HEK293 (cell line): ENCODE measurements at regions not wholly inside any gene's neighbourhood (a gene's known extent, or its start where the extent isn't known, plus 50 kb on each side); places are given as distances from the start of the nearest gene placed in this dataset.

Experiments
- CTCF ChIA-PET: fragments of 350-600 bp; formaldehyde crosslinking; extraction: SDS; loops from one replicate; lab custom pipeline; 2021; ENCODE audit warnings: antibody characterized with exemption; lab: Yijun Ruan, JAX
- POLR2A ChIA-PET: fragments of 300-600 bp; formaldehyde crosslinking; extraction: SDS; loops from one replicate; lab custom pipeline; 2020; ENCODE audit warnings: antibody characterized with exemption, inconsistent platforms; lab: Yijun Ruan, JAX
- H3K27ac ChIP-seq: fragments of 200-500 bp; sonication (Bioruptor generic); 2 replicates; pipeline ENCODE4 v1.5.1; 2014; ENCODE audit warnings: low read depth, low read length, control low read depth, inconsistent platforms; ENCODE audit errors: extremely low read depth
- H3K36me3 ChIP-seq, 2 experiments: fragments of 200-500 bp in 1 of 2; sonication (Bioruptor generic) in 1 of 2; 1 replicate in 1 of 2; 2 replicates in 1 of 2; pipeline ENCODE4 v1.5.1; 2014 to 2017; ENCODE audit warnings: inconsistent platforms in 2 of 2, low read length in 2 of 2; ENCODE audit not compliant: control insufficient read depth in 2 of 2, insufficient read depth in 1 of 2
- H3K4me1 ChIP-seq: fragments of 200-500 bp; sonication (Bioruptor generic); 2 replicates; pipeline ENCODE4 v1.5.1; 2014; ENCODE audit warnings: mild to moderate bottlenecking, low read length, inconsistent platforms; ENCODE audit not compliant: control insufficient read depth, insufficient read depth
- H3K4me3 ChIP-seq: 2 replicates; pipeline ENCODE4 v1.5.1; 2011; ENCODE audit warnings: low read depth, mild to moderate bottlenecking, control low read depth, low read length, moderate library complexity
- H3K9me3 ChIP-seq: fragments of 200-500 bp; sonication (Bioruptor generic); 2 replicates; pipeline ENCODE4 v1.5.1; 2014; ENCODE audit warnings: low read depth, low read length, inconsistent platforms; ENCODE audit not compliant: control insufficient read depth, insufficient read depth
- AEBP2 ChIP-seq: fragments of 450-650 bp; formaldehyde crosslinking; IDR thresholded peaks from 2 replicates; pipeline ENCODE4 v1.5.1; 2016; ENCODE audit warnings: missing biosample characterization, missing genetic modification characterization, borderline replicate concordance
- GLI4 ChIP-seq: fragments of 450-650 bp; formaldehyde crosslinking; IDR thresholded peaks from 2 replicates; pipeline ENCODE4 v1.5.1; 2016; ENCODE audit warnings: missing biosample characterization, missing genetic modification characterization
- KLF1 ChIP-seq: fragments of 450-650 bp; formaldehyde crosslinking; IDR thresholded peaks from 2 replicates; pipeline ENCODE4 v1.5.1; 2016; ENCODE audit warnings: missing biosample characterization, missing genetic modification characterization
- PRDM6 ChIP-seq: fragments of 450-650 bp; formaldehyde crosslinking; IDR thresholded peaks from 2 replicates; pipeline ENCODE4 v1.5.1; 2017; ENCODE audit warnings: missing biosample characterization, missing genetic modification characterization
- SALL2 ChIP-seq: fragments of 450-650 bp; formaldehyde crosslinking; IDR thresholded peaks from 2 replicates; pipeline ENCODE4 v1.5.0; 2017; ENCODE audit warnings: missing biosample characterization, mild to moderate bottlenecking, missing genetic modification characterization, borderline replicate concordance
- TCF7L2 ChIP-seq: IDR thresholded peaks from 2 replicates; pipeline ENCODE4 v1.6.1; 2011; ENCODE audit warnings: low read depth, mild to moderate bottlenecking, inconsistent platforms, low read length, moderate library complexity, borderline replicate concordance
- TRIM28 ChIP-seq: IDR thresholded peaks from 2 replicates; pipeline ENCODE4 v1.6.1; 2011; ENCODE audit warnings: low read length, control low read depth, borderline replicate concordance
- ZBTB17 ChIP-seq: fragments of 450-650 bp; formaldehyde crosslinking; IDR thresholded peaks from 2 replicates; pipeline ENCODE4 v1.5.1; 2016; ENCODE audit warnings: missing biosample characterization, missing genetic modification characterization
- ZBTB6 ChIP-seq: fragments of 450-650 bp; formaldehyde crosslinking; IDR thresholded peaks from 2 replicates; pipeline ENCODE4 v1.5.1; 2017; ENCODE audit warnings: missing biosample characterization, missing genetic modification characterization
- ZEB2 ChIP-seq: fragments of 450-650 bp; formaldehyde crosslinking; IDR thresholded peaks from 2 replicates; pipeline ENCODE4 v1.5.1; 2016; ENCODE audit warnings: missing biosample characterization, missing genetic modification characterization
- ZNF10 ChIP-seq: fragments of 450-650 bp; formaldehyde crosslinking; IDR thresholded peaks from 2 replicates; pipeline ENCODE4 v1.5.1; 2017; ENCODE audit warnings: missing biosample characterization, missing genetic modification characterization
- ZNF132 ChIP-seq: fragments of 450-650 bp; formaldehyde crosslinking; IDR thresholded peaks from 2 replicates; pipeline ENCODE4 v1.5.1; 2017; ENCODE audit warnings: missing biosample characterization, missing genetic modification characterization, borderline replicate concordance
- ZNF221 ChIP-seq: fragments of 450-650 bp; formaldehyde crosslinking; IDR thresholded peaks from 2 replicates; pipeline ENCODE4 v1.5.1; 2017; ENCODE audit warnings: missing biosample characterization, missing genetic modification characterization, borderline replicate concordance
- ZNF26 ChIP-seq: fragments of 450-650 bp; formaldehyde crosslinking; IDR thresholded peaks from 2 replicates; pipeline ENCODE4 v1.5.1; 2016; ENCODE audit warnings: missing biosample characterization, missing genetic modification characterization
- ZNF354C ChIP-seq: fragments of 450-650 bp; formaldehyde crosslinking; IDR thresholded peaks from 2 replicates; pipeline ENCODE4 v1.5.1; 2016; ENCODE audit warnings: missing biosample characterization, missing genetic modification characterization, low read depth, borderline replicate concordance
- ZNF391 ChIP-seq: fragments of 450-650 bp; formaldehyde crosslinking; IDR thresholded peaks from 2 replicates; pipeline ENCODE4 v1.5.1; 2016; ENCODE audit warnings: low read depth, missing biosample characterization, missing genetic modification characterization, borderline replicate concordance
- ZNF529 ChIP-seq: fragments of 450-650 bp; formaldehyde crosslinking; IDR thresholded peaks from 2 replicates; pipeline ENCODE4 v1.5.1; 2017; ENCODE audit warnings: missing genetic modification characterization, missing biosample characterization; ENCODE audit not compliant: insufficient replicate concordance
- ZNF530 ChIP-seq: fragments of 450-650 bp; formaldehyde crosslinking; IDR thresholded peaks from 2 replicates; pipeline ENCODE4 v1.5.1; 2016; ENCODE audit warnings: low read depth, missing biosample characterization, missing genetic modification characterization
- ZNF544 ChIP-seq: fragments of 450-650 bp; formaldehyde crosslinking; IDR thresholded peaks from 2 replicates; pipeline ENCODE4 v1.5.0; 2017; ENCODE audit warnings: missing biosample characterization, missing genetic modification characterization
- ZNF571 ChIP-seq: fragments of 450-650 bp; formaldehyde crosslinking; IDR thresholded peaks from 2 replicates; pipeline ENCODE4 v1.5.0; 2017; ENCODE audit warnings: missing biosample characterization, missing genetic modification characterization
- ZNF621 ChIP-seq: fragments of 450-650 bp; formaldehyde crosslinking; IDR thresholded peaks from 2 replicates; pipeline ENCODE4 v1.5.1; 2017; ENCODE audit warnings: missing biosample characterization, missing genetic modification characterization
- ZNF623 ChIP-seq: fragments of 450-650 bp; formaldehyde crosslinking; IDR thresholded peaks from 2 replicates; pipeline ENCODE4 v1.5.1; 2016; ENCODE audit warnings: missing biosample characterization, missing genetic modification characterization
- ZNF660 ChIP-seq: fragments of 450-650 bp; IDR thresholded peaks from 2 replicates; pipeline ENCODE4 v1.5.1; 2018; ENCODE audit warnings: missing biosample characterization, mild to moderate bottlenecking, missing genetic modification characterization
- ZNF670 ChIP-seq: fragments of 450-650 bp; formaldehyde crosslinking; IDR thresholded peaks from 2 replicates; pipeline ENCODE4 v1.5.1; 2016; ENCODE audit warnings: missing biosample characterization, missing genetic modification characterization, low read depth
- ZSCAN30 ChIP-seq: fragments of 450-650 bp; IDR thresholded peaks from 2 replicates; pipeline ENCODE4 v1.5.1; 2018; ENCODE audit warnings: missing biosample characterization, mild to moderate bottlenecking, missing genetic modification characterization, moderate library complexity
- ZSCAN5A ChIP-seq: fragments of 450-650 bp; formaldehyde crosslinking; IDR thresholded peaks from 2 replicates; pipeline ENCODE4 v1.5.1; 2016; ENCODE audit warnings: missing biosample characterization, missing genetic modification characterization

GRCh38 chr10:44773565-44773964 lies 137.6 kb upstream of the TMEM72 start:
- H3K4me1 ChIP-seq = no peaks in the 10 kb centered on the region
- H3K4me3 ChIP-seq = no peak overlapping the region
- no peak overlapping the region for H3K27ac ChIP-seq
- CTCF ChIA-PET = no interaction called here
- POLR2A ChIA-PET = interaction anchor here (0.5 kb wide), 1 partner anchor 85 kb away, joined by 6 read pairs; no protein-coding TSS in a partner anchor
- H3K36me3 ChIP-seq = no peaks in the 10 kb centered on the region
- no peaks in the 10 kb centered on the region for H3K9me3 ChIP-seq
- TF ChIP-seq ZNF571 (tag by site-specific recombination) (no peak), ZNF660 (tag by site-specific recombination) (no peak), ZEB2 (tag by site-specific recombination) (no peak), AEBP2 (no peak), ZNF530 (no peak)
- TF ChIP-seq, all 188 proteins: peak for 0

GRCh38 chr10:44774676-44775401 lies 136.3 kb upstream of the TMEM72 start:
- ChIA-PET CTCF (interaction anchor here (0.5 kb wide), 1 partner anchor 443 kb away, joined by 3 read pairs; no protein-coding TSS in a partner anchor), POLR2A (no interaction called here)
- Histone ChIP-seq H3K9me3 (no peaks in the 10 kb centered on the region), H3K36me3 (no peaks in the 10 kb centered on the region), H3K4me3 (no peak overlapping the region), H3K4me1 (no peaks in the 10 kb centered on the region), H3K27ac (no peak overlapping the region)
- TF ChIP-seq TCF7L2 (no peak), ZNF623 (tag by site-specific recombination) (no peak), ZNF132 (tag by site-specific recombination) (no peak), ZNF391 (tag by site-specific recombination) (no peak), SALL2 (no peak), ZSCAN5A (tag by site-specific recombination) (no peak), ZNF10 (tag by site-specific recombination) (0 out of 2 replicates have a peak, but pooled peaks have one; percentile 11), ZNF354C (tag by site-specific recombination) (no peak), ZNF221 (no peak)

GRCh38 chr10:44775402-44775741 lies 135.8 kb upstream of the TMEM72 start:
- Histone ChIP-seq H3K27ac (no peak overlapping the region), H3K4me1 (no peaks in the 10 kb centered on the region), H3K4me3 (no peak overlapping the region), H3K36me3 (no peaks in the 10 kb centered on the region), H3K9me3 (no peaks in the 10 kb centered on the region)
- ChIA-PET POLR2A (no interaction called here), CTCF (no interaction called here)
- TF ChIP-seq ZNF660 (tag by site-specific recombination) (no peak), ZNF26 (tag by site-specific recombination) (no peak), KLF1 (tag by site-specific recombination) (no peak), GLI4 (tag by site-specific recombination) (no peak), PRDM6 (tag by site-specific recombination) (no peak), ZNF529 (tag by site-specific recombination) (no peak), ZBTB17 (no peak), ZNF670 (tag by site-specific recombination) (no peak), ZNF621 (no peak), ZBTB6 (no peak), ZSCAN30 (tag by site-specific recombination) (no peak), ZNF544 (tag by site-specific recombination) (no peak), TRIM28 (no peak)
